ENCODE measurements at regions not wholly inside any gene's neighbourhood (a gene's known extent, or its start where the extent isn't known, plus 50 kb on each side); places are given as distances from the start of the nearest gene placed in this dataset.

DNA sequence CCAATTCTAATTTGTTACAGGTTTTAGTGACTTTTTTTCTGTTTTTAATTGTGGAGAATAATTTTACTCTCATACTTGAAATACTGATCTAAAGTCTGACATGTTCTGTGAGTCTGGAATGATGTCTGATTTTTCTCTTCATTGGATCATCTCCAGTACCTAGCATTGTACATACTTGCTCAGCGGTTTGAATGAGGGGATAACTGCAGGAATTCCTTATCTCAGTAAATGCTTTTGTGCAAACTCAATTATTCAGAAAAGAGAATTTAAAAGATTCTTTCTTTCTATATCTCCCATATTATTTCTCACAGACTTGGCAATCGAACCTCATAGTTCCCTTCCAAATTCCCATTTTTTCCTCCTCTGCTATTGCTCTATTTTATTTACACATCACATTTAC, 397.9 kb upstream of the SGCD start:
- Histone ChIP-seq H3K27me3 (ENCODE audit: control insufficient read depth, insufficient read depth, low read length) (no peaks in the 10 kb centered on the region), H3K56ac (ENCODE audit: extremely low read depth, insufficient read depth, low read length) (no peak overlapping the region), H3K36me3 (ENCODE audit: control insufficient read depth, insufficient read depth, low read length) (no peaks in the 10 kb centered on the region), H2AFZ (replicated peaks; ENCODE audit: low read length, poor library complexity) (no peak overlapping the region), H4K20me1 (ENCODE audit: insufficient read depth, low read length) (no peaks in the 10 kb centered on the region), H4K8ac (ENCODE audit: low read depth in 2 of 2, low read length in 2 of 2) (no peak overlapping the region), H2BK15ac (ENCODE audit: low read depth, low read length) (no peak overlapping the region), H2AK5ac (ENCODE audit: low read depth, low read length) (no peak overlapping the region), H2AK9ac (replicated peaks; ENCODE audit: low read depth, low read length, poor library complexity) (no peak overlapping the region), H3K23ac (ENCODE audit: low read depth, low read length) (no peak overlapping the region), H3K79me1 (ENCODE audit: low read depth in 1 of 2, low read length in 2 of 2) (no peaks in the 10 kb centered on the region), H3K18ac (ENCODE audit: low read depth, low read length) (no peak overlapping the region), H3K9me1 (ENCODE audit: insufficient read depth, low read length) (no peaks in the 10 kb centered on the region), H3K4ac (ENCODE audit: low read depth, low read length) (no peak overlapping the region), H4K91ac (ENCODE audit: insufficient read depth, low read depth, low read length) (no peak overlapping the region), H3K14ac (replicated peaks; ENCODE audit: low read depth, low read length) (no peak overlapping the region), H3K9me3 (ENCODE audit: control insufficient read depth, insufficient read depth, low read length) (no peaks in the 10 kb centered on the region; the same call in 1 of the 2 replicates), H3K4me3 (ENCODE audit: insufficient read depth, low read depth, low read length) (no peak overlapping the region), H2BK120ac (ENCODE audit: low read depth, low read length) (no peak overlapping the region), H3K27ac (ENCODE audit: insufficient read depth, low read length) (no peak overlapping the region), H4K5ac (ENCODE audit: low read depth, low read length) (no peak overlapping the region), H2BK5ac (ENCODE audit: low read depth, low read length, poor library complexity, severe bottlenecking) (no peak overlapping the region), H3K9ac (ENCODE audit: low read depth, low read length) (no peak overlapping the region), H3K4me1 (ENCODE audit: control insufficient read depth, insufficient read depth, low read length) (peaks cover 4% of the 10 kb centered on the region), H3K4me2 (ENCODE audit: low read depth, low read length) (no peak overlapping the region), H2BK20ac (ENCODE audit: low read depth, low read length) (no peak overlapping the region)
- ChIA-PET POLR2A (ENCODE audit: unreplicated experiment) (no interaction called here), CTCF (no interaction called here)
- WGBS, 2 experiments (ENCODE audit: extremely low coverage in 2 of 2, insufficient read length in 1 of 2) = 80% methylated on average over 1 of the region's 2 CpGs; no CpG with 5 or more reads in 1 of the 2 experiments
- TF ChIP-seq MAFK (IDR thresholded peaks at IDR 0.05; ENCODE audit: low read depth, low read length) (no peak), NFE2L2 (IDR thresholded peaks at IDR 0.05; ENCODE audit: low read depth, low read length) (no peak), RAD21 (IDR thresholded peaks at IDR 0.05; ENCODE audit: low read length) (no peak), CHD1 (IDR thresholded peaks at IDR 0.05; ENCODE audit: low read depth, low read length) (no peak), SMC3 (IDR thresholded peaks at IDR 0.05; ENCODE audit: low read depth, low read length) (no peak)
- TF ChIP-seq, protein P1, sequence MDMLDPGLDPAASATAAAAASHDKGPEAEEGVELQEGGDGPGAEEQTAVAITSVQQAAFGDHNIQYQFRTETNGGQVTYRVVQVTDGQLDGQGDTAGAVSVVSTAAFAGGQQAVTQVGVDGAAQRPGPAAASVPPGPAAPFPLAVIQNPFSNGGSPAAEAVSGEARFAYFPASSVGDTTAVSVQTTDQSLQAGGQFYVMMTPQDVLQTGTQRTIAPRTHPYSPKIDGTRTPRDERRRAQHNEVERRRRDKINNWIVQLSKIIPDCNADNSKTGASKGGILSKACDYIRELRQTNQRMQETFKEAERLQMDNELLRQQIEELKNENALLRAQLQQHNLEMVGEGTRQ (IDR thresholded peaks at IDR 0.05; ENCODE audit: low read depth, low read length) = no peak
- TF ChIP-seq, protein P2, sequence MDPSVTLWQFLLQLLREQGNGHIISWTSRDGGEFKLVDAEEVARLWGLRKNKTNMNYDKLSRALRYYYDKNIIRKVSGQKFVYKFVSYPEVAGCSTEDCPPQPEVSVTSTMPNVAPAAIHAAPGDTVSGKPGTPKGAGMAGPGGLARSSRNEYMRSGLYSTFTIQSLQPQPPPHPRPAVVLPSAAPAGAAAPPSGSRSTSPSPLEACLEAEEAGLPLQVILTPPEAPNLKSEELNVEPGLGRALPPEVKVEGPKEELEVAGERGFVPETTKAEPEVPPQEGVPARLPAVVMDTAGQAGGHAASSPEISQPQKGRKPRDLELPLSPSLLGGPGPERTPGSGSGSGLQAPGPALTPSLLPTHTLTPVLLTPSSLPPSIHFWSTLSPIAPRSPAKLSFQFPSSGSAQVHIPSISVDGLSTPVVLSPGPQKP (IDR thresholded peaks at IDR 0.05; ENCODE audit: borderline replicate concordance, low read depth, low read length) = no peak
- DNase-seq = no peak
- dilution Hi-C loops (cut with HindIII; ENCODE audit: low sequenced_read_pairs, unreplicated experiment) = no loop called here
- ATAC-seq (ENCODE audit: low read depth) = no peak
- intact Hi-C loops (cut with micrococcal nuclease) = loop anchor here (10.0 kb wide), 1 partner anchor 794 kb away; no protein-coding TSS in a partner anchor
- in situ Hi-C loops (cut with MboI; ENCODE audit: low sequenced_read_pairs) = loop anchor here (25.0 kb wide), 1 partner anchor 1208 kb away; the partner anchor contains the start of gene MED7
- BruUV-seq (replicated peaks) = no TSS peak
